Keratinocyte (primary cell): ENCODE measurements at regions not wholly inside any gene's neighbourhood (a gene's known extent, or its start where the extent isn't known, plus 50 kb on each side); places are given as distances from the start of the nearest gene placed in this dataset.
"Not testable (repeated sequence)": the region's sequence is repeated elsewhere in the genome, so short reads cannot be mapped to it uniquely, and the experiment has no call there.

ENCODE experiments used
- DNase-seq: peaks from one replicate; pipeline ENCODE4 v3.0.0-alpha.2; 2011; ENCODE audit warnings: low read depth, missing footprints, low spot score
- FAIRE-seq: peaks from 2 replicates; lab custom pipeline; 2011; peaks lifted over from hg19 to GRCh38; lab: Jason Lieb, UNC
- H2AFZ ChIP-seq: 2 replicates; pipeline ENCODE4 v1.6.0; 2012; ENCODE audit warnings: low read length, control low read depth, inconsistent platforms; ENCODE audit not compliant: control insufficient read depth
- H3K27ac ChIP-seq: 2 replicates; pipeline ENCODE4 v1.5.1; 2011; ENCODE audit warnings: low read length; ENCODE audit not compliant: control insufficient read depth, insufficient read depth
- H3K27me3 ChIP-seq: 3 replicates; pipeline ENCODE4 v1.6.0; 2011; ENCODE audit warnings: low read length; ENCODE audit not compliant: control insufficient read depth, insufficient read depth; ENCODE audit errors: extremely low read depth
- H3K36me3 ChIP-seq, 2 experiments: 2 replicates in 1 of 2; 3 replicates in 1 of 2; pipeline ENCODE4 v1.5.1; 2011; ENCODE audit warnings: low read length in 2 of 2, mild to moderate bottlenecking in 1 of 2; ENCODE audit not compliant: control insufficient read depth in 2 of 2, insufficient read depth in 2 of 2; ENCODE audit errors: extremely low read depth in 1 of 2
- H3K4me1 ChIP-seq: 3 replicates; pipeline ENCODE4 v1.5.1; 2011; ENCODE audit warnings: low read length; ENCODE audit not compliant: control insufficient read depth, insufficient read depth; ENCODE audit errors: extremely low read depth
- H3K4me2 ChIP-seq: 3 replicates; pipeline ENCODE4 v1.6.0; 2011; ENCODE audit warnings: low read depth, low read length; ENCODE audit not compliant: control insufficient read depth, insufficient read depth; ENCODE audit errors: extremely low read depth
- H3K4me3 ChIP-seq, 3 experiments: fragments of 200-600 bp in 1 of 3; sonication (generic) in 1 of 3; 2 replicates in 2 of 3; 3 replicates in 1 of 3; pipeline ENCODE4 v1.5.1; 2011 to 2016; ENCODE audit warnings: low read length in 3 of 3, mild to moderate bottlenecking in 3 of 3, control low read depth in 2 of 3, inconsistent platforms in 1 of 3, low read depth in 1 of 3, mixed read lengths in 1 of 3, mixed run types in 1 of 3, moderate library complexity in 1 of 3; ENCODE audit not compliant: control insufficient read depth in 2 of 3, insufficient read depth in 2 of 3; ENCODE audit errors: extremely low read depth in 1 of 3
- H3K79me2 ChIP-seq: 2 replicates; pipeline ENCODE4 v1.6.0; 2012; ENCODE audit warnings: low read length; ENCODE audit not compliant: control insufficient read depth, insufficient read depth
- H3K9ac ChIP-seq: 3 replicates; pipeline ENCODE4 v1.6.0; 2011; ENCODE audit warnings: low read length; ENCODE audit not compliant: control insufficient read depth, insufficient read depth; ENCODE audit errors: extremely low read depth
- H3K9me1 ChIP-seq: 3 replicates; pipeline ENCODE4 v1.6.0; 2011; ENCODE audit warnings: low read length; ENCODE audit not compliant: control insufficient read depth, insufficient read depth; ENCODE audit errors: extremely low read depth
- H3K9me3 ChIP-seq: 2 replicates; pipeline ENCODE4 v1.5.1; 2012; ENCODE audit warnings: low read depth, low read length; ENCODE audit not compliant: control insufficient read depth
- H4K20me1 ChIP-seq: 3 replicates; pipeline ENCODE4 v1.6.0; 2011; ENCODE audit warnings: low read length; ENCODE audit not compliant: control insufficient read depth, insufficient read depth; ENCODE audit errors: extremely low read depth
- EZH2 ChIP-seq: IDR thresholded peaks from one replicate; pipeline ENCODE4 v1.6.1; 2012; ENCODE audit warnings: inconsistent platforms, mild to moderate bottlenecking, low read length, moderate library complexity
- dilution Hi-C: fragments of 300-500 bp; cut with MboI; formaldehyde crosslinking; loops from one replicate; pipeline ENCODE4 v1.7.0; 2020; ENCODE audit warnings: low sequenced_read_pairs; ENCODE audit not compliant: extremely low pct_ligation_motif_present
- TF ChIP-seq, protein P1 (sequence below), 3 experiments: IDR thresholded peaks in 1 of 3; conservative IDR thresholded peaks in 1 of 3; optimal IDR thresholded peaks in 1 of 3; 2 replicates in 2 of 3; 3 replicates in 1 of 3; pipeline versions ENCODE3 to v1.5.1; 2011; ENCODE audit warnings: low read length in 3 of 3, mild to moderate bottlenecking in 3 of 3, moderate library complexity in 2 of 3, control low read depth in 1 of 3, inconsistent platforms in 1 of 3; ENCODE audit not compliant: insufficient read depth in 2 of 3; ENCODE audit errors: extremely low read depth in 1 of 3

- Histone ChIP-seq H3K4me1 (peaks cover 17% of the 10 kb centered on the region), H3K36me3 (no peaks in the 10 kb centered on the region), H3K79me2 (no peaks in the 10 kb centered on the region), H3K27me3 (no peaks in the 10 kb centered on the region), H3K27ac (no peak overlapping the region), H3K9ac (no peak overlapping the region), H3K9me1 (no peaks in the 10 kb centered on the region), H3K9me3 (no peaks in the 10 kb centered on the region), H3K4me2 (peak overlapping the region; percentile 50), H2AFZ (peak overlapping the region; percentile 79), H3K4me3 (peak overlapping the region in 1 of 3 experiments; percentile 28), H4K20me1 (no peaks in the 10 kb centered on the region)
- no peak for TF ChIP-seq EZH2
- TF ChIP-seq, protein P1, sequence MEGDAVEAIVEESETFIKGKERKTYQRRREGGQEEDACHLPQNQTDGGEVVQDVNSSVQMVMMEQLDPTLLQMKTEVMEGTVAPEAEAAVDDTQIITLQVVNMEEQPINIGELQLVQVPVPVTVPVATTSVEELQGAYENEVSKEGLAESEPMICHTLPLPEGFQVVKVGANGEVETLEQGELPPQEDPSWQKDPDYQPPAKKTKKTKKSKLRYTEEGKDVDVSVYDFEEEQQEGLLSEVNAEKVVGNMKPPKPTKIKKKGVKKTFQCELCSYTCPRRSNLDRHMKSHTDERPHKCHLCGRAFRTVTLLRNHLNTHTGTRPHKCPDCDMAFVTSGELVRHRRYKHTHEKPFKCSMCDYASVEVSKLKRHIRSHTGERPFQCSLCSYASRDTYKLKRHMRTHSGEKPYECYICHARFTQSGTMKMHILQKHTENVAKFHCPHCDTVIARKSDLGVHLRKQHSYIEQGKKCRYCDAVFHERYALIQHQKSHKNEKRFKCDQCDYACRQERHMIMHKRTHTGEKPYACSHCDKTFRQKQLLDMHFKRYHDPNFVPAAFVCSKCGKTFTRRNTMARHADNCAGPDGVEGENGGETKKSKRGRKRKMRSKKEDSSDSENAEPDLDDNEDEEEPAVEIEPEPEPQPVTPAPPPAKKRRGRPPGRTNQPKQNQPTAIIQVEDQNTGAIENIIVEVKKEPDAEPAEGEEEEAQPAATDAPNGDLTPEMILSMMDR (optimal IDR thresholded peaks at IDR 0.05 in 1 of 3, IDR thresholded peaks at IDR 0.05 in 1 of 3, conservative IDR thresholded peaks at IDR 0.05 in 1 of 3; ENCODE audit: extremely low read depth in 1 of 3, insufficient read depth in 2 of 3, low read length in 3 of 3): no peak
- peak; percentile 46 for DNase-seq
- peak; percentile 79 for FAIRE-seq
- dilution Hi-C loops: no loop called here
Measured at GRCh38 chr14:71165121-71166031, 258.1 kb downstream of the PCNX1 start.

GRCh38 chr14:71166180-71166837, 259.1 kb downstream of the PCNX1 start:
- FAIRE-seq (peak; percentile 85), DNase-seq (no peak)
- Histone ChIP-seq H3K4me2 (no peak overlapping the region), H3K79me2 (no peaks in the 10 kb centered on the region), H3K27ac (no peak overlapping the region), H2AFZ (no peak overlapping the region), H3K4me1 (peaks cover 17% of the 10 kb centered on the region), H3K9ac (no peak overlapping the region), H3K9me1 (no peaks in the 10 kb centered on the region), H3K9me3 (no peaks in the 10 kb centered on the region), H3K36me3 (no peaks in the 10 kb centered on the region), H4K20me1 (no peaks in the 10 kb centered on the region), H3K27me3 (no peaks in the 10 kb centered on the region), H3K4me3 (no peak overlapping the region)
- TF ChIP-seq, protein P1 (optimal IDR thresholded peaks at IDR 0.05 in 1 of 3, IDR thresholded peaks at IDR 0.05 in 1 of 3, conservative IDR thresholded peaks at IDR 0.05 in 1 of 3; ENCODE audit: extremely low read depth in 1 of 3, insufficient read depth in 2 of 3, low read length in 3 of 3): peak; percentile 61 to 86 (median 75)
- no peak for TF ChIP-seq EZH2
- dilution Hi-C loops: no loop called here

DNA sequence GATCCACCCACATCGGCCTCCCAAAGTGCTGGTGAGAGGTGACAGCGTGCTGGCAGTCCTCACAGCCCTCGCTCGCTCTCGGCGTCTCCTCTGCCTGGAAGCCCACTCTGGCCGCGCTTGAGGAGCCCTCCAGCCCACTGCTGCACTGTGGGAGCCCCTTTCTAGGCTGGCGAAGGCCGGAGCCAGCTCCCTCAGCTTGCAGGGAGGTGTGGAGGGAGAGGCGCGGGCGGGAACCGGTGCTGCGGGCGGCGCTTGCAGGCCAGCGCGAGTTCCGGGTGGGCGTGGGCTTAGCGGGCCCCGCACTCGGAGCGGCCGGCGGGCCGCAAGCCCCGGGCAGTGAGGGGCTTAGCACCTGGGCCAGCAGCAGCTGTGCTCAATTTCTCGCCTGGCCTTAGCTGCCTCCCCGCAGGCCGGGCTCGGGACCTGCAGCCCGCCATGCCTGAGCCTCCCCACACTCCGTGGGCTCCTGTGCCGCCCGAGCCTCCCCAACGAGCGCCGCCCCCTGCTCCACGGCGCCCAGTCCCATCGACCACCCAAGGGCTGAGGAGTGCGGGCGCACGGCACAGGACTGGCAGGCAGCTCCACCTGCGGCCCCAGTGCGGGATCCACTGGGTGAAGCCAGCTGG, 260.2 kb downstream of the PCNX1 start:
- H4K20me1 ChIP-seq, H3K27me3 ChIP-seq, H3K79me2 ChIP-seq, dilution Hi-C loops, H3K9ac ChIP-seq, FAIRE-seq, H3K4me2 ChIP-seq, H3K27ac ChIP-seq, H3K4me3 ChIP-seq, H3K9me3 ChIP-seq, DNase-seq, H3K9me1 ChIP-seq, H2AFZ ChIP-seq, H3K36me3 ChIP-seq: not testable (repeated sequence)
- peaks cover 17% of the 10 kb centered on the region for H3K4me1 ChIP-seq
